ENCODE measurements at regions not wholly inside any gene's neighbourhood (a gene's known extent, or its start where the extent isn't known, plus 50 kb on each side); places are given as distances from the start of the nearest gene placed in this dataset.

- POLR2A ChIA-PET (ENCODE audit: unreplicated experiment): no interaction called here
- H2BK15ac ChIP-seq (ENCODE audit: low read depth, low read length): no peak overlapping the region
- H2BK20ac ChIP-seq (ENCODE audit: low read depth, low read length): no peak overlapping the region
- dilution Hi-C loops (cut with HindIII; ENCODE audit: low sequenced_read_pairs, unreplicated experiment): no loop called here
- DNase-seq (no peak), ATAC-seq (ENCODE audit: low read depth) (no peak)
- CTCF ChIA-PET: no interaction called here
- H4K8ac ChIP-seq (ENCODE audit: low read depth in 2 of 2, low read length in 2 of 2): no peak overlapping the region
- no peaks in the 10 kb centered on the region for H3K9me3 ChIP-seq (ENCODE audit: control insufficient read depth, insufficient read depth, low read length)
- no peak overlapping the region for H3K9ac ChIP-seq (ENCODE audit: low read depth, low read length)
- no peak overlapping the region for H3K14ac ChIP-seq (replicated peaks; ENCODE audit: low read depth, low read length)
- H3K4ac ChIP-seq (ENCODE audit: low read depth, low read length): no peak overlapping the region
- H3K27ac ChIP-seq (ENCODE audit: insufficient read depth, low read length): no peak overlapping the region
- no peak overlapping the region for H3K56ac ChIP-seq (ENCODE audit: extremely low read depth, insufficient read depth, low read length)
- H2AK9ac ChIP-seq (replicated peaks; ENCODE audit: low read depth, low read length, poor library complexity): no peak overlapping the region
- no peak overlapping the region for H2AFZ ChIP-seq (replicated peaks; ENCODE audit: low read length, poor library complexity)
- WGBS, 2 experiments (ENCODE audit: extremely low coverage in 2 of 2, insufficient read length in 1 of 2): no CpG with 5 or more reads among the region's 2 CpGs
- in situ Hi-C loops (cut with MboI; ENCODE audit: low sequenced_read_pairs): no loop called here
- H3K23ac ChIP-seq (ENCODE audit: low read depth, low read length): no peak overlapping the region
- BruUV-seq (replicated peaks): no TSS peak
- no peaks in the 10 kb centered on the region for H3K36me3 ChIP-seq (ENCODE audit: control insufficient read depth, insufficient read depth, low read length)
- no peak overlapping the region for H3K4me3 ChIP-seq (ENCODE audit: insufficient read depth, low read depth, low read length)
- no peak overlapping the region for H2AK5ac ChIP-seq (ENCODE audit: low read depth, low read length)
- TF ChIP-seq RFX5 (IDR thresholded peaks at IDR 0.05; ENCODE audit: low read depth, low read length) (no peak), MXI1 (IDR thresholded peaks at IDR 0.05; ENCODE audit: borderline replicate concordance, low read depth, low read length) (no peak), CTCF (conservative IDR thresholded peaks at IDR 0.05; ENCODE audit: low read depth, low read length) (no peak), MAFK (IDR thresholded peaks at IDR 0.05; ENCODE audit: low read depth, low read length) (no peak), POLR2A (IDR thresholded peaks at IDR 0.05; ENCODE audit: low read depth, low read length) (no peak), BHLHE40 (IDR thresholded peaks at IDR 0.05; ENCODE audit: low read depth, low read length) (no peak), CHD1 (IDR thresholded peaks at IDR 0.05; ENCODE audit: low read depth, low read length) (no peak), SMC3 (IDR thresholded peaks at IDR 0.05; ENCODE audit: low read depth, low read length) (no peak), RCOR1 (IDR thresholded peaks at IDR 0.05; ENCODE audit: insufficient replicate concordance, low read length) (no peak), FOS (IDR thresholded peaks at IDR 0.05; ENCODE audit: low read depth, low read length) (no peak), RAD21 (IDR thresholded peaks at IDR 0.05; ENCODE audit: low read length) (no peak), USF2 (IDR thresholded peaks at IDR 0.05; ENCODE audit: low read depth, low read length) (no peak), CEBPB (IDR thresholded peaks at IDR 0.05; ENCODE audit: low read depth, low read length) (no peak), MAZ (IDR thresholded peaks at IDR 0.05; ENCODE audit: borderline replicate concordance, low read depth, low read length) (no peak), NFE2L2 (IDR thresholded peaks at IDR 0.05; ENCODE audit: low read depth, low read length) (no peak), ELK1 (IDR thresholded peaks at IDR 0.05; ENCODE audit: borderline replicate concordance, low read depth, low read length) (no peak)
- intact Hi-C loops (cut with micrococcal nuclease): no loop called here
- H2BK5ac ChIP-seq (ENCODE audit: low read depth, low read length, poor library complexity, severe bottlenecking): no peak overlapping the region
- no peaks in the 10 kb centered on the region for H3K9me1 ChIP-seq (ENCODE audit: insufficient read depth, low read length)
- no peak overlapping the region for H4K5ac ChIP-seq (ENCODE audit: low read depth, low read length)
- no peak overlapping the region for H3K18ac ChIP-seq (ENCODE audit: low read depth, low read length)
- H3K4me2 ChIP-seq (ENCODE audit: low read depth, low read length): no peak overlapping the region
- H3K79me1 ChIP-seq (ENCODE audit: low read depth in 1 of 2, low read length in 2 of 2): no peaks in the 10 kb centered on the region
- no peaks in the 10 kb centered on the region for H3K4me1 ChIP-seq (ENCODE audit: control insufficient read depth, insufficient read depth, low read length)
- no peak overlapping the region for H4K91ac ChIP-seq (ENCODE audit: insufficient read depth, low read depth, low read length)
- H2BK120ac ChIP-seq (ENCODE audit: low read depth, low read length): no peak overlapping the region
- peaks cover 4% of the 10 kb centered on the region for H3K27me3 ChIP-seq (ENCODE audit: control insufficient read depth, insufficient read depth, low read length)
- no peaks in the 10 kb centered on the region for H4K20me1 ChIP-seq (ENCODE audit: insufficient read depth, low read length)
Observed at GRCh38 chr12:30090258-30090657, 306.5 kb upstream of the TMTC1 start.
